SU-DHL-6 (cell line): ENCODE measurements at regions not wholly inside any gene's neighbourhood (a gene's known extent, or its start where the extent isn't known, plus 50 kb on each side); places are given as distances from the start of the nearest gene placed in this dataset.

Experiments
- H2AFZ ChIP-seq: fragments of 200-600 bp; sonication (generic); 2 replicates; pipeline ENCODE4 v1.6.1; 2014; ENCODE audit warnings: low read depth, mild to moderate bottlenecking, moderate library complexity, mixed read lengths, antibody characterized with exemption, low read length; ENCODE audit not compliant: severe bottlenecking
- H3F3A ChIP-seq: fragments of 200-600 bp; shearing (Covaris generic); 2 replicates; pipeline ENCODE4 v1.6.0; 2016; ENCODE audit warnings: antibody characterized with exemption, mild to moderate bottlenecking; ENCODE audit not compliant: insufficient read depth
- H3K27ac ChIP-seq: fragments of 200-600 bp; sonication (generic); 2 replicates; pipeline ENCODE4 v1.5.1; 2016; ENCODE audit warnings: low read depth, mild to moderate bottlenecking, low read length, moderate library complexity, mixed read lengths
- H3K27me3 ChIP-seq: fragments of 200-600 bp; sonication (generic), shearing (Covaris generic); 2 replicates; pipeline ENCODE4 v1.6.0; 2014; ENCODE audit warnings: mild to moderate bottlenecking, low read length
- H3K36me3 ChIP-seq: fragments of 200-600 bp; sonication (generic); 2 replicates; pipeline ENCODE4 v1.6.1; 2014; ENCODE audit warnings: mild to moderate bottlenecking, low read length, mixed read lengths
- H3K4me2 ChIP-seq: fragments of 300-600, 200-600 bp; shearing (Covaris generic), sonication (generic); 2 replicates; pipeline ENCODE4 v1.6.0; 2014; ENCODE audit warnings: low read length, low read depth, mild to moderate bottlenecking; ENCODE audit not compliant: poor library complexity, severe bottlenecking
- H3K4me3 ChIP-seq: fragments of 200-600 bp; sonication (generic); 2 replicates; pipeline ENCODE4 v1.5.1; 2014; ENCODE audit warnings: antibody characterized with exemption, low read length, mild to moderate bottlenecking, mixed read lengths; ENCODE audit not compliant: insufficient read depth, poor library complexity, severe bottlenecking
- H3K79me2 ChIP-seq: fragments of 200-600 bp; sonication (generic); 2 replicates; pipeline ENCODE4 v1.6.1; 2014; ENCODE audit warnings: mild to moderate bottlenecking, low read length, moderate library complexity; ENCODE audit not compliant: insufficient read depth
- H3K9ac ChIP-seq: fragments of 200-600 bp; sonication (generic); 2 replicates; pipeline ENCODE4 v1.7.0; 2014; ENCODE audit warnings: mild to moderate bottlenecking, low read length
- H3K9me2 ChIP-seq: fragments of 200-600 bp; sonication (generic); replicated peaks from 2 replicates; pipeline ENCODE4 v1.6.1; 2014; ENCODE audit warnings: low read length; ENCODE audit not compliant: insufficient read depth
- H3K9me3 ChIP-seq: fragments of 200-600 bp; sonication (generic); 2 replicates; pipeline ENCODE4 v1.6.1; 2014; ENCODE audit warnings: low read length, mixed read lengths; ENCODE audit not compliant: insufficient read depth
- H4K20me1 ChIP-seq: fragments of 200-600 bp; sonication (generic); 2 replicates; pipeline ENCODE4 v1.6.1; 2014; ENCODE audit warnings: low read depth, mild to moderate bottlenecking, antibody characterized with exemption, low read length, moderate library complexity, mixed read lengths
- EZH2phosphoT487 ChIP-seq: fragments of 200-600 bp; sonication (generic), shearing (Covaris generic); conservative IDR thresholded peaks from 2 replicates; pipeline ENCODE4 v1.6.1; 2018; ENCODE audit warnings: mild to moderate bottlenecking, antibody characterized with exemption, low read length, moderate library complexity, mixed read lengths
- TF ChIP-seq, protein P1 (sequence below): fragments of 200-600 bp; sonication (generic); IDR thresholded peaks from one replicate; pipeline ENCODE4 v1.5.1; 2017; ENCODE audit warnings: antibody characterized with exemption, mild to moderate bottlenecking, low read length, moderate library complexity; ENCODE audit not compliant: insufficient read depth, poor library complexity, severe bottlenecking

DNA sequence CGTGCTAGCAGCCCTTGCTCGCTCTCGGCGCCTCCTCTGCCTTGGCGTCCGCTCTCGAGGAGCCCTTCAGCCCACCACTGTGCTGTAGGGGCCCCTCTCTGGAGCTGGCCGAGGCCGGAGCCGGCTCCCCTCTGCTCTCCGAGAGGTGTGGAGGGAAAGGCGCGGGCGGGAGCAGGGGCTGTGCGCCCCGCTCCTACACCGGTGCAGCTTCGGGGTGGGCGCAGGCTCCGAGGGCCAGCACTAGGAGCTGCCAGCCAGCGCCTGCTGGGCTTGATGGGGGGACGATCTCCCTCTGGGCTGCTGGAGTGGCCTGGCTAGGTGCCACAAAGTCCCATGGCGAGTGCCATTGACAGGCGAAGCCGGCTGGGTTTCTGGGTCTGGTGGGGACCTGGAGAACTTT is 365.5 kb downstream of the SLITRK1 start:
- H3K9ac ChIP-seq: no peak overlapping the region
- TF ChIP-seq, protein P1, sequence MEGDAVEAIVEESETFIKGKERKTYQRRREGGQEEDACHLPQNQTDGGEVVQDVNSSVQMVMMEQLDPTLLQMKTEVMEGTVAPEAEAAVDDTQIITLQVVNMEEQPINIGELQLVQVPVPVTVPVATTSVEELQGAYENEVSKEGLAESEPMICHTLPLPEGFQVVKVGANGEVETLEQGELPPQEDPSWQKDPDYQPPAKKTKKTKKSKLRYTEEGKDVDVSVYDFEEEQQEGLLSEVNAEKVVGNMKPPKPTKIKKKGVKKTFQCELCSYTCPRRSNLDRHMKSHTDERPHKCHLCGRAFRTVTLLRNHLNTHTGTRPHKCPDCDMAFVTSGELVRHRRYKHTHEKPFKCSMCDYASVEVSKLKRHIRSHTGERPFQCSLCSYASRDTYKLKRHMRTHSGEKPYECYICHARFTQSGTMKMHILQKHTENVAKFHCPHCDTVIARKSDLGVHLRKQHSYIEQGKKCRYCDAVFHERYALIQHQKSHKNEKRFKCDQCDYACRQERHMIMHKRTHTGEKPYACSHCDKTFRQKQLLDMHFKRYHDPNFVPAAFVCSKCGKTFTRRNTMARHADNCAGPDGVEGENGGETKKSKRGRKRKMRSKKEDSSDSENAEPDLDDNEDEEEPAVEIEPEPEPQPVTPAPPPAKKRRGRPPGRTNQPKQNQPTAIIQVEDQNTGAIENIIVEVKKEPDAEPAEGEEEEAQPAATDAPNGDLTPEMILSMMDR: no peak
- no peak for TF ChIP-seq EZH2phosphoT487
- no peaks in the 10 kb centered on the region for H3K9me3 ChIP-seq
- H3K79me2 ChIP-seq: no peaks in the 10 kb centered on the region
- H4K20me1 ChIP-seq: no peaks in the 10 kb centered on the region
- no peak overlapping the region for H3K4me2 ChIP-seq
- H3K36me3 ChIP-seq: no peaks in the 10 kb centered on the region
- no peak overlapping the region for H2AFZ ChIP-seq
- no peak overlapping the region for H3K27ac ChIP-seq
- H3F3A ChIP-seq: no peaks in the 10 kb centered on the region
- no peaks in the 10 kb centered on the region for H3K9me2 ChIP-seq
- no peak overlapping the region for H3K4me3 ChIP-seq
- no peaks in the 10 kb centered on the region for H3K27me3 ChIP-seq

- no peaks in the 10 kb centered on the region for H3K27me3 ChIP-seq
- no peaks in the 10 kb centered on the region for H3K36me3 ChIP-seq
- H3K9ac ChIP-seq: no peak overlapping the region
- no peak for TF ChIP-seq EZH2phosphoT487
- H2AFZ ChIP-seq: no peak overlapping the region
- no peaks in the 10 kb centered on the region for H3K9me2 ChIP-seq
- no peaks in the 10 kb centered on the region for H3F3A ChIP-seq
- H3K79me2 ChIP-seq: no peaks in the 10 kb centered on the region
- H3K27ac ChIP-seq: no peak overlapping the region
- no peaks in the 10 kb centered on the region for H4K20me1 ChIP-seq
- H3K9me3 ChIP-seq: no peaks in the 10 kb centered on the region
- H3K4me2 ChIP-seq: no peak overlapping the region
- no peak overlapping the region for H3K4me3 ChIP-seq
These were observed 366.8 kb downstream of the SLITRK1 start for GRCh38 chr13:83515268-83516015.

DNA sequence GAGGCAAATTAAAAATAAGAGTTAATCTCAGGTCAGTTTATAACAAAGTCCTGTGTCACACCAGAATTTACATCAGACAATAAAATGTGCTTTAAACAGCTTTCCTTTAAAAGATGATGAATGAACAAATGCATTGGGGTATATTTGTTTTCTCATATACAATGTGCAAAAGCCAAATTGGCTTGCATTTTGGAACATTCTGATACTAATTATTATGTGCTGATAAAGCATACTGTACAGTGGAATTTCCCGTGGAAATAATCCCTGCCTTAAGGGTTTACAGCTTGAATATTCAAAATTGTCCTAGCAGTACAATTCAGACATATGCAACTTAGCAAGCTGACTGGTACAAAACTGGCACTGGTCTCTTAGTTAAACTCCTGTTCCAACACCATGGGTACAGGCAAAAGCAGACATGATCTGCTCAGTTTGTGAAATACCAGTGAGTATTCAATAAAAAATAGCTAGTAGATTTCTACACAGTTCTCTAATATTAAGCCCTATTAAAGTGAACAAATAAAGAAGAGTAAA is 373.4 kb downstream of the SLITRK1 start:
- H3K9ac ChIP-seq: no peak overlapping the region
- TF ChIP-seq EZH2phosphoT487: no peak
- TF ChIP-seq, protein P1: no peak
- no peak overlapping the region for H2AFZ ChIP-seq
- no peak overlapping the region for H3K4me3 ChIP-seq
- no peaks in the 10 kb centered on the region for H3K36me3 ChIP-seq
- H3K9me2 ChIP-seq: no peaks in the 10 kb centered on the region
- H3K27me3 ChIP-seq: no peaks in the 10 kb centered on the region
- H3K27ac ChIP-seq: no peak overlapping the region
- no peaks in the 10 kb centered on the region for H3K9me3 ChIP-seq
- H3F3A ChIP-seq: no peaks in the 10 kb centered on the region
- H4K20me1 ChIP-seq: no peaks in the 10 kb centered on the region
- H3K79me2 ChIP-seq: no peaks in the 10 kb centered on the region
- H3K4me2 ChIP-seq: no peak overlapping the region

- Histone ChIP-seq H3K4me2 (no peak overlapping the region), H2AFZ (no peak overlapping the region)
These were observed 378.9 kb downstream of the SLITRK1 start for GRCh38 chr13:83503424-83503823.

More at GRCh38 chr13:83503424-83503823, 378.9 kb downstream of the SLITRK1 start:
- H3F3A ChIP-seq: no peaks in the 10 kb centered on the region
- no peaks in the 10 kb centered on the region for H3K36me3 ChIP-seq
- no peaks in the 10 kb centered on the region for H3K9me3 ChIP-seq
- no peak overlapping the region for H3K4me3 ChIP-seq
- no peaks in the 10 kb centered on the region for H3K79me2 ChIP-seq
- TF ChIP-seq, protein P1: no peak
- no peak for TF ChIP-seq EZH2phosphoT487
- H3K27ac ChIP-seq: no peak overlapping the region
- no peak overlapping the region for H3K9ac ChIP-seq
- no peaks in the 10 kb centered on the region for H3K9me2 ChIP-seq
- no peaks in the 10 kb centered on the region for H4K20me1 ChIP-seq
- H3K27me3 ChIP-seq: no peaks in the 10 kb centered on the region
